PC-3 (cell line): ENCODE measurements at regions not wholly inside any gene's neighbourhood (a gene's known extent, or its start where the extent isn't known, plus 50 kb on each side); places are given as distances from the start of the nearest gene placed in this dataset.

Source experiments
- ATAC-seq: fragments of 200-7000 bp; cut with Tn5 transposase; 2 replicates; pipeline ENCODE4 v1.9.1; 2020; ENCODE audit warnings: mild to moderate bottlenecking, moderate library complexity
- BruUV-seq: library from RNA; stranded (reverse); fragments of 400-500 nt; replicated peaks from 2 replicates; lab custom pipeline; 2021; lab: Mats Ljungman, UMichigan
- CTCF ChIA-PET: fragments of 300-600 bp; sonication (Branson Sonifier 250); formaldehyde crosslinking; loops from one replicate; lab custom pipeline; 2022; ENCODE audit warnings: antibody characterized with exemption; lab: Charles Lee
- POLR2A ChIA-PET: fragments of 300-600 bp; sonication (Branson Sonifier 250); formaldehyde crosslinking; loops from one replicate; lab custom pipeline; 2022; ENCODE audit warnings: antibody characterized with exemption; ENCODE audit not compliant: unreplicated experiment; lab: Charles Lee
- DNase-seq: peaks from one replicate; pipeline ENCODE4 v3.0.0-alpha.2; 2015
- H2AFZ ChIP-seq: fragments of 300-600 bp; sonication (generic); 2 replicates; pipeline ENCODE4 v1.6.0; 2016; ENCODE audit warnings: antibody characterized with exemption, low read length
- H3F3A ChIP-seq: fragments of 300-600 bp; sonication (generic); one replicate; pipeline ENCODE4 v1.6.0; 2017; ENCODE audit warnings: antibody characterized with exemption, low read length, control low read depth, mild to moderate bottlenecking; ENCODE audit not compliant: unreplicated experiment
- H3K27ac ChIP-seq: fragments of 300-600 bp; sonication (generic); 2 replicates; pipeline ENCODE4 v1.5.1; 2016; ENCODE audit warnings: mild to moderate bottlenecking, low read length
- H3K27me3 ChIP-seq: fragments of 300-600 bp; sonication (generic); 2 replicates; pipeline ENCODE4 v1.6.1; 2016; ENCODE audit warnings: low read length, mixed read lengths
- H3K36me3 ChIP-seq: fragments of 300-600 bp; sonication (generic); 2 replicates; pipeline ENCODE4 v1.6.1; 2016; ENCODE audit warnings: low read depth, mixed run types, low read length, mixed read lengths
- H3K4me1 ChIP-seq: fragments of 300-600 bp; sonication (generic); 2 replicates; pipeline ENCODE4 v1.5.1; 2016; ENCODE audit warnings: low read length; ENCODE audit not compliant: insufficient read depth
- H3K4me2 ChIP-seq: fragments of 300-600 bp; sonication (generic); 2 replicates; pipeline ENCODE4 v1.6.0; 2016; ENCODE audit warnings: low read length
- H3K4me3 ChIP-seq: fragments of 300-600 bp; sonication (generic); 2 replicates; pipeline ENCODE4 v1.5.1; 2016; ENCODE audit warnings: mild to moderate bottlenecking, low read length, mixed read lengths
- H3K79me2 ChIP-seq: fragments of 300-600 bp; sonication (generic); 2 replicates; pipeline ENCODE4 v1.6.1; 2017; ENCODE audit warnings: low read length, mixed read lengths
- H3K9ac ChIP-seq: fragments of 300-600 bp; sonication (generic); 2 replicates; pipeline ENCODE4 v1.6.0; 2016; ENCODE audit warnings: mild to moderate bottlenecking, low read length
- H3K9me2 ChIP-seq: fragments of 300-600 bp; sonication (generic); replicated peaks from 2 replicates; pipeline ENCODE4 v1.6.1; 2016; ENCODE audit warnings: mixed run types, low read length, mixed read lengths
- H3K9me3 ChIP-seq: fragments of 300-600 bp; sonication (generic); 2 replicates; pipeline ENCODE4 v1.6.1; 2016; ENCODE audit warnings: low read length, mixed read lengths
- H4K20me1 ChIP-seq: fragments of 300-600 bp; sonication (generic); 2 replicates; pipeline ENCODE4 v1.6.1; 2016; ENCODE audit warnings: low read length, mixed read lengths
- EZH2 ChIP-seq: fragments of 300-600 bp; sonication (generic); IDR thresholded peaks from one replicate; pipeline ENCODE4 v1.6.1; 2017; ENCODE audit warnings: antibody characterized with exemption, mild to moderate bottlenecking, low read length; ENCODE audit not compliant: unreplicated experiment
- EZH2phosphoT487 ChIP-seq: fragments of 300-600 bp; sonication (generic); IDR thresholded peaks from 2 replicates; pipeline ENCODE4 v1.6.1; 2018; ENCODE audit warnings: mild to moderate bottlenecking, antibody characterized with exemption, low read length, borderline replicate concordance
- intact Hi-C: fragments of 100-400 bp; cut with micrococcal nuclease; formaldehyde crosslinking; loops from 2 replicates; pipeline ENCODE4 v1.9.0; 2023
- TF ChIP-seq, protein P1 (sequence below): fragments of 300-600 bp; sonication (generic); conservative IDR thresholded peaks from 2 replicates; pipeline ENCODE4 v1.5.1; 2017; ENCODE audit warnings: antibody characterized with exemption, low read depth, mild to moderate bottlenecking, low read length

DNA sequence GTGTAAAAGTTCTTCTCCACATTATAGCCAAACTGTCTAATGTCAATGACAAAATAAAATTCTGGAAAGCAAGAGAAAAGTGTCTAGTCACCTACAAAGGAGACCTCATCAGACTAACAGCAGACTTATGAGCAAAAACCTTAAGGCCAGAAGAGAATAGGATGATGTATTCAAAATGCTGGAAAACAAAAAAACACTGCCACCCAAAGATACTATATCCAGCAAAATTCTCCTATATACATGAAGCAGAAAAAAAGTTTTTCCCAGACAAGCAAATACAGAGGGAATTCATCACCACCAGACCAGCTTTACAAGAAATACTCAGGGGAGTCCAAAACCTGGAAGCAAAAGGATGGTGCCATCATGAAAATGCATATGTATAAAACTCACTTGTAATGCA is 755.6 kb upstream of the CITED2 start:
- Histone ChIP-seq H3K9ac (no peak overlapping the region), H2AFZ (no peak overlapping the region), H3K4me3 (no peak overlapping the region), H3K79me2 (no peaks in the 10 kb centered on the region), H3K27me3 (no peaks in the 10 kb centered on the region), H3K36me3 (no peaks in the 10 kb centered on the region), H3K4me1 (no peaks in the 10 kb centered on the region), H4K20me1 (no peaks in the 10 kb centered on the region), H3K4me2 (no peak overlapping the region), H3K9me3 (no peaks in the 10 kb centered on the region), H3F3A (no peaks in the 10 kb centered on the region), H3K9me2 (no peaks in the 10 kb centered on the region), H3K27ac (no peak overlapping the region)
- intact Hi-C loops = no loop called here
- POLR2A ChIA-PET = no interaction called here
- CTCF ChIA-PET = no interaction called here
- ATAC-seq (no peak), DNase-seq (no peak)
- TF ChIP-seq, protein P1, sequence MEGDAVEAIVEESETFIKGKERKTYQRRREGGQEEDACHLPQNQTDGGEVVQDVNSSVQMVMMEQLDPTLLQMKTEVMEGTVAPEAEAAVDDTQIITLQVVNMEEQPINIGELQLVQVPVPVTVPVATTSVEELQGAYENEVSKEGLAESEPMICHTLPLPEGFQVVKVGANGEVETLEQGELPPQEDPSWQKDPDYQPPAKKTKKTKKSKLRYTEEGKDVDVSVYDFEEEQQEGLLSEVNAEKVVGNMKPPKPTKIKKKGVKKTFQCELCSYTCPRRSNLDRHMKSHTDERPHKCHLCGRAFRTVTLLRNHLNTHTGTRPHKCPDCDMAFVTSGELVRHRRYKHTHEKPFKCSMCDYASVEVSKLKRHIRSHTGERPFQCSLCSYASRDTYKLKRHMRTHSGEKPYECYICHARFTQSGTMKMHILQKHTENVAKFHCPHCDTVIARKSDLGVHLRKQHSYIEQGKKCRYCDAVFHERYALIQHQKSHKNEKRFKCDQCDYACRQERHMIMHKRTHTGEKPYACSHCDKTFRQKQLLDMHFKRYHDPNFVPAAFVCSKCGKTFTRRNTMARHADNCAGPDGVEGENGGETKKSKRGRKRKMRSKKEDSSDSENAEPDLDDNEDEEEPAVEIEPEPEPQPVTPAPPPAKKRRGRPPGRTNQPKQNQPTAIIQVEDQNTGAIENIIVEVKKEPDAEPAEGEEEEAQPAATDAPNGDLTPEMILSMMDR = no peak
- TF ChIP-seq EZH2phosphoT487 (no peak), EZH2 (no peak)
- no TSS peak for BruUV-seq

DNA sequence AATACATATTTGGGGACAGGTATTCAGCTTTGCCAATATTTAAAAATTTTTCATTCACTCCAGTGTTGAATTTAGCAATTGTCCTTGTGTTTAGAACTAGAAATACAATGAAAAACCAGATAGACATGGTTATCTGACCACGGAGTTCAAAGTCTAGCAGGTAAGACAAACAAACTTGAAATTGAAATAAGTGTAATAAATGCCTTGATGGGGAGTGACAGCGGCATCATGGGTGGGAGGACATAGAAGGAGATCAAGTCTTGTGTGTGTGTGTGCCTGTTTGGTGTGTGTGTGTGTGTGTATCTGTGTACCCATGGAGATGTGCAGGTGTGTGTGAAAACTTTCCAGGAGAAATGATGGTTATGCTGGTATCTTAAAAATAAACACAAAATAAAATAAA is 750.0 kb upstream of the CITED2 start:
- CTCF ChIA-PET = no interaction called here
- ATAC-seq (no peak), DNase-seq (no peak)
- Histone ChIP-seq H3K9me2 (no peaks in the 10 kb centered on the region), H3K4me1 (no peaks in the 10 kb centered on the region), H4K20me1 (no peaks in the 10 kb centered on the region), H3K36me3 (no peaks in the 10 kb centered on the region), H3K9me3 (no peaks in the 10 kb centered on the region), H3K79me2 (no peaks in the 10 kb centered on the region), H3K4me3 (no peak overlapping the region), H3K27me3 (no peaks in the 10 kb centered on the region), H3K27ac (no peak overlapping the region), H3K4me2 (no peak overlapping the region), H3K9ac (no peak overlapping the region), H3F3A (no peaks in the 10 kb centered on the region), H2AFZ (no peak overlapping the region)
- TF ChIP-seq EZH2 = no peak
- TF ChIP-seq, protein P1 = no peak
- no peak for TF ChIP-seq EZH2phosphoT487
- intact Hi-C loops = loop anchor here (5.0 kb wide), 1 partner anchor 258 kb away; no protein-coding TSS in a partner anchor
- POLR2A ChIA-PET = no interaction called here
- BruUV-seq = no TSS peak

DNA sequence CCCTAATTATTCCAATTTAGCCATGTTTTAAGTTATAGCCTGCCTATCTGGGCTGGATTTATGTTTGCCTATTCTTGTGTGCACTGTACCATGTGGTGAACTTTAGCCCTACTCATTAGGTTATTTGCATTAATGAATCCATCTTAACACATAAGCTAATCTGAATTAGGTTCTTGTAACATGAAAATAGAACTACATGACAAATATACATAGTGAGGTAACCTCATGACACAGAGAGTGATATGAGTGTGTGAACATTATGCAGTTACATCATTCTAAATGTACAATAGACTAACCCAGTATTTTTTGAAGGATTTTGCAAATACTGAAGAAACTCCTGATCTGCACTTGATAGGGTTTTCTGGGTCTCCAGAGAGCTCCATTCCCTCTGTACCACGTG is 733.7 kb upstream of the CITED2 start:
- no TSS peak for BruUV-seq
- Histone ChIP-seq H4K20me1 (no peaks in the 10 kb centered on the region), H3K9me3 (no peaks in the 10 kb centered on the region), H3K4me3 (no peak overlapping the region), H3K36me3 (no peaks in the 10 kb centered on the region), H3K27me3 (no peaks in the 10 kb centered on the region), H3K79me2 (no peaks in the 10 kb centered on the region), H3K4me2 (no peak overlapping the region), H3K9ac (no peak overlapping the region), H2AFZ (no peak overlapping the region), H3K9me2 (no peaks in the 10 kb centered on the region), H3K4me1 (no peaks in the 10 kb centered on the region), H3K27ac (no peak overlapping the region), H3F3A (no peaks in the 10 kb centered on the region)
- ATAC-seq (no peak), DNase-seq (no peak)
- ChIA-PET POLR2A (no interaction called here), CTCF (no interaction called here)
- intact Hi-C loops = no loop called here
- TF ChIP-seq EZH2phosphoT487 (no peak), EZH2 (no peak)
- TF ChIP-seq, protein P1 = no peak
